GM18867 (cell line): ENCODE measurements at regions not wholly inside any gene's neighbourhood (a gene's known extent, or its start where the extent isn't known, plus 50 kb on each side); places are given as distances from the start of the nearest gene placed in this dataset.
A peak's percentile ranks its signal among the peaks of the same experiment; 100 is the strongest.

Experiments
- ATAC-seq: cut with Tn5 transposase; IDR thresholded peaks from one replicate; pipeline ENCODE4 v1.9.1; 2021; ENCODE audit warnings: mild to moderate bottlenecking, moderate library complexity; ENCODE audit not compliant: unreplicated experiment

- ATAC-seq: peak; percentile 69
Measured at GRCh38 chrX:45758738-45759397, 558.2 kb upstream of the DIPK2B start.

GRCh38 chrX:45758319-45758718 is 557.6 kb upstream of the DIPK2B start:
- ATAC-seq: peak; percentile 33

- no peak for ATAC-seq
Measured at GRCh38 chrX:45757272-45757671, 556.6 kb upstream of the DIPK2B start.

- no peak for ATAC-seq
Measured at GRCh38 chrX:45756557-45756956, 555.9 kb upstream of the DIPK2B start.

- ATAC-seq: no peak
Measured at GRCh38 chrX:45755703-45756102, 555.0 kb upstream of the DIPK2B start.

GRCh38 chrX:45751156-45751555 is 550.5 kb upstream of the DIPK2B start:
- ATAC-seq: no peak

- ATAC-seq: no peak
Measured at GRCh38 chrX:45750639-45751038, 550.0 kb upstream of the DIPK2B start.

- no peak for ATAC-seq
Measured at GRCh38 chrX:45749375-45749774, 548.7 kb upstream of the DIPK2B start.

GRCh38 chrX:45748369-45748774 is 547.7 kb upstream of the DIPK2B start:
- no peak for ATAC-seq

GRCh38 chrX:45747905-45748304 is 547.2 kb upstream of the DIPK2B start:
- ATAC-seq: no peak

- ATAC-seq: no peak
Measured at GRCh38 chrX:45745479-45745878, 544.8 kb upstream of the DIPK2B start.

GRCh38 chrX:45743906-45744625 is 543.4 kb upstream of the DIPK2B start:
- ATAC-seq: no peak

GRCh38 chrX:45743081-45743533 is 542.4 kb upstream of the DIPK2B start:
- peak; percentile 79 for ATAC-seq

- no peak for ATAC-seq
Measured at GRCh38 chrX:45740291-45740690, 539.6 kb upstream of the DIPK2B start.

GRCh38 chrX:45735571-45735970 is 534.9 kb upstream of the DIPK2B start:
- ATAC-seq: no peak

- no peak for ATAC-seq
Measured at GRCh38 chrX:45731448-45731847, 530.8 kb upstream of the DIPK2B start.

GRCh38 chrX:45727761-45728160 is 527.1 kb upstream of the DIPK2B start:
- no peak for ATAC-seq

- no peak for ATAC-seq
Measured at GRCh38 chrX:45722471-45722870, 521.8 kb upstream of the DIPK2B start.

GRCh38 chrX:45719751-45720501 is 519.2 kb upstream of the DIPK2B start:
- no peak for ATAC-seq

GRCh38 chrX:45718676-45719075 is 518.0 kb upstream of the DIPK2B start:
- ATAC-seq: no peak

- no peak for ATAC-seq
Measured at GRCh38 chrX:45716750-45717149, 516.1 kb upstream of the DIPK2B start.

- no peak for ATAC-seq
Measured at GRCh38 chrX:45715748-45716147, 515.1 kb upstream of the DIPK2B start.
